H1 (cell line): ENCODE measurements at regions not wholly inside any gene's neighbourhood (a gene's known extent, or its start where the extent isn't known, plus 50 kb on each side); places are given as distances from the start of the nearest gene placed in this dataset.

Source experiments
- CTCF ChIA-PET: fragments of 300-600 bp; sonication (Branson Sonifier 250); formaldehyde crosslinking; loops from one replicate; lab custom pipeline; 2021; ENCODE audit not compliant: partially characterized antibody; lab: Charles Lee
- POLR2A ChIA-PET: fragments of 300-600 bp; sonication (Branson Sonifier 250); formaldehyde crosslinking; loops from one replicate; lab custom pipeline; 2021; ENCODE audit warnings: inconsistent platforms; ENCODE audit not compliant: partially characterized antibody; lab: Charles Lee
- DNase-seq, 2 experiments: peaks; one replicate each; pipeline versions ENCODE4 v3.0.0 to v3.0.0-alpha.2; 2010 to 2022; ENCODE audit warnings: low spot score in 2 of 2, low read depth in 1 of 2, mixed read lengths in 1 of 2
- FAIRE-seq: peaks from 2 replicates; lab custom pipeline; 2011; peaks lifted over from hg19 to GRCh38; lab: Jason Lieb, UNC
- H2AFZ ChIP-seq: 2 replicates; pipeline ENCODE4 v1.8.1; 2012; ENCODE audit warnings: low read length, inconsistent platforms
- H2AK5ac ChIP-seq: 2 replicates; pipeline ENCODE4 v1.6.1; 2013; ENCODE audit warnings: low read depth, low read length
- H2BK120ac ChIP-seq: replicated peaks from 2 replicates; pipeline ENCODE3; 2013; ENCODE audit warnings: low read depth, low read length, inconsistent platforms
- H2BK12ac ChIP-seq: 2 replicates; pipeline ENCODE4 v1.6.1; 2013; ENCODE audit warnings: low read depth, low read length
- H2BK15ac ChIP-seq: 2 replicates; pipeline ENCODE4 v1.6.1; 2013; ENCODE audit warnings: low read length
- H2BK20ac ChIP-seq: 2 replicates; pipeline ENCODE4 v1.6.1; 2013; ENCODE audit warnings: low read length
- H2BK5ac ChIP-seq: 2 replicates; pipeline ENCODE4 v1.6.1; 2013; ENCODE audit warnings: low read depth, low read length
- H3K14ac ChIP-seq: 2 replicates; pipeline ENCODE4 v1.6.1; 2013; ENCODE audit warnings: inconsistent platforms; ENCODE audit not compliant: insufficient read length
- H3K18ac ChIP-seq: 2 replicates; pipeline ENCODE4 v1.6.1; 2013; ENCODE audit warnings: low read length; ENCODE audit errors: extremely low read depth
- H3K23ac ChIP-seq: 2 replicates; pipeline ENCODE4 v1.6.1; 2013; ENCODE audit warnings: inconsistent platforms; ENCODE audit not compliant: insufficient read length
- H3K23me2 ChIP-seq: 2 replicates; pipeline ENCODE4 v1.6.1; 2013; ENCODE audit warnings: low read depth, low read length
- H3K27ac ChIP-seq: 2 replicates; pipeline ENCODE4 v1.6.1; 2011; ENCODE audit warnings: low read depth, low read length, inconsistent platforms
- H3K27me3 ChIP-seq, 4 experiments: replicated peaks in 1 of 4; 1 replicate in 1 of 4; 2 replicates in 3 of 4; pipeline versions ENCODE4 v1.6.1 to v1.8.1; 2011 to 2013; ENCODE audit warnings: low read length in 3 of 4, mild to moderate bottlenecking in 3 of 4, inconsistent platforms in 2 of 4, mixed read lengths in 2 of 4, moderate library complexity in 1 of 4; ENCODE audit not compliant: control insufficient read depth in 3 of 4, insufficient read depth in 3 of 4; ENCODE audit errors: extremely low read depth in 1 of 4
- H3K36me3 ChIP-seq, 4 experiments: 2 replicates each; pipeline versions ENCODE4 v1.6.1 to v1.8.1; 2011 to 2013; ENCODE audit warnings: mild to moderate bottlenecking in 4 of 4, low read length in 3 of 4, moderate library complexity in 2 of 4, control low read depth in 1 of 4, inconsistent platforms in 1 of 4; ENCODE audit not compliant: insufficient read depth in 4 of 4, control insufficient read depth in 2 of 4
- H3K4ac ChIP-seq: replicated peaks from 2 replicates; pipeline ENCODE3; 2013; ENCODE audit warnings: low read length, low read depth, mixed read lengths, inconsistent platforms; ENCODE audit not compliant: insufficient read length
- H3K4me1 ChIP-seq, 4 experiments: replicated peaks in 1 of 4; 1 replicate in 1 of 4; 2 replicates in 3 of 4; pipeline versions ENCODE4 v1.6.1 to v1.8.1; 2011 to 2013; ENCODE audit warnings: low read length in 3 of 4, inconsistent platforms in 2 of 4, mixed read lengths in 1 of 4; ENCODE audit not compliant: insufficient read depth in 4 of 4, control insufficient read depth in 3 of 4
- H3K4me2 ChIP-seq, 2 experiments: 2 replicates each; pipeline versions ENCODE4 v1.6.1 to v1.8.1; 2011 to 2013; ENCODE audit warnings: low read depth in 2 of 2, low read length in 2 of 2, control low read depth in 1 of 2, inconsistent platforms in 1 of 2, mild to moderate bottlenecking in 1 of 2; ENCODE audit not compliant: insufficient read depth in 1 of 2
- H3K4me3 ChIP-seq, 4 experiments: fragments of 200-600, 300-600 bp in 1 of 4; sonication (generic), shearing (Covaris generic), sonication (Bioruptor Twin) in 1 of 4; 2 replicates each; pipeline versions ENCODE4 v1.5.1 to v1.8.1; 2011 to 2016; ENCODE audit warnings: low read length in 4 of 4, low read depth in 3 of 4, control low read depth in 2 of 4, inconsistent platforms in 2 of 4, mild to moderate bottlenecking in 2 of 4, mixed read lengths in 1 of 4, moderate library complexity in 1 of 4; ENCODE audit not compliant: insufficient read depth in 2 of 4; ENCODE audit errors: extremely low read depth in 1 of 4
- H3K56ac ChIP-seq: replicated peaks from 2 replicates; pipeline ENCODE3; 2013; ENCODE audit warnings: low read depth, mild to moderate bottlenecking, mixed read lengths, low read length, inconsistent platforms; ENCODE audit not compliant: insufficient read length
- H3K79me1 ChIP-seq: 2 replicates; pipeline ENCODE4 v1.6.1; 2013; ENCODE audit warnings: low read depth, low read length, control low read depth
- H3K79me2 ChIP-seq, 2 experiments: 2 replicates each; pipeline versions ENCODE4 v1.6.1 to v1.8.1; 2012 to 2013; ENCODE audit warnings: low read length in 2 of 2, mild to moderate bottlenecking in 2 of 2, inconsistent platforms in 1 of 2; ENCODE audit not compliant: insufficient read depth in 2 of 2, control insufficient read depth in 1 of 2
- H3K9ac ChIP-seq, 4 experiments: replicated peaks in 1 of 4; 1 replicate in 1 of 4; 2 replicates in 3 of 4; pipeline versions ENCODE4 v1.6.1 to v1.8.1; 2011 to 2013; ENCODE audit warnings: low read depth in 3 of 4, low read length in 3 of 4, control low read depth in 2 of 4, mild to moderate bottlenecking in 2 of 4, moderate library complexity in 2 of 4, inconsistent platforms in 1 of 4; ENCODE audit errors: extremely low read depth in 1 of 4
- H3K9me3 ChIP-seq, 2 experiments: 2 replicates each; pipeline versions ENCODE4 v1.6.1 to v1.8.1; 2012 to 2013; ENCODE audit warnings: mild to moderate bottlenecking in 2 of 2, moderate library complexity in 2 of 2, control low read depth in 1 of 2, inconsistent platforms in 1 of 2, low read depth in 1 of 2, low read length in 1 of 2, mixed read lengths in 1 of 2; ENCODE audit not compliant: insufficient read depth in 2 of 2
- H4K20me1 ChIP-seq, 2 experiments: replicated peaks in 1 of 2; 2 replicates each; pipeline versions ENCODE3 to v1.8.1; 2011 to 2013; ENCODE audit warnings: inconsistent platforms in 2 of 2, low read length in 2 of 2, mild to moderate bottlenecking in 1 of 2; ENCODE audit not compliant: insufficient read depth in 2 of 2, control insufficient read depth in 1 of 2
- H4K5ac ChIP-seq: 2 replicates; pipeline ENCODE4 v1.6.1; 2013; ENCODE audit warnings: low read length, low read depth, mixed read lengths, inconsistent platforms; ENCODE audit not compliant: insufficient read length
- H4K8ac ChIP-seq: 2 replicates; pipeline ENCODE4 v1.8.0; 2013; ENCODE audit warnings: mild to moderate bottlenecking, moderate library complexity, low read length, inconsistent platforms; ENCODE audit not compliant: insufficient read depth; ENCODE audit errors: extremely low read depth
- H4K91ac ChIP-seq: replicated peaks from 2 replicates; pipeline ENCODE3; 2013; ENCODE audit warnings: low read length, mixed read lengths, inconsistent platforms; ENCODE audit not compliant: insufficient read length
- PHF8 ChIP-seq: fragments of 200-600 bp; sonication (generic); conservative IDR thresholded peaks from 2 replicates; pipeline ENCODE4 v1.7.1; 2012; ENCODE audit warnings: low read depth, mild to moderate bottlenecking, inconsistent platforms, low read length, moderate library complexity
- WGBS, 2 experiments: shearing (Covaris generic) in 1 of 2; methylation state at CpG; one replicate each; pipeline versions ENCODE4 v1.1.6 to v1.1.7; 2013 to 2015; ENCODE audit warnings: low lambda C conversion rate in 2 of 2, mixed read lengths in 2 of 2, inconsistent platforms in 1 of 2, low coverage in 1 of 2, missing lambda C conversion rate in 1 of 2; ENCODE audit not compliant: insufficient replicate concordance in 2 of 2, insufficient coverage in 1 of 2, insufficient read length in 1 of 2; ENCODE audit errors: extremely low coverage in 1 of 2, missing lambda C conversion rate in 1 of 2; 5-methylcytosine and 5-hydroxymethylcytosine counted together

DNA sequence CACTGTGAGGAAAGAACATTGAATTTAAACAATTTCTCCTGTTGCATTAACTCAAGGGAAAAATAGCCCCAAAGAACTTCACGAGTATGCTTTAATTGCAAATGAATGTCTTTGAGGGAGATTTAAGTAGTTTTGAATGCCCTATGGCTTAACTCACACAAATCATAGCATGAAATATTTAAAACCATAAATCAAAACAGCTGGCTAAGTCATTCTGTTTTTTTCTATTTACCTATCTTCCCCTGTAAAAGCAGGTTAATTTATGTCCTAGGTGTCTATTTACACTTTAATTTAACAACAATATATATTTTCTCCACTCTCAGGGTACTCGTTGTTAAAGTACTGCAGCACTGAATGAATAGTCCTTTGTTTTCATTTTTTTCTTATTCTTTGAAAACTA is 118.8 kb upstream of the PIEZO2 start:
- no peak overlapping the region for H3K56ac ChIP-seq
- H2BK15ac ChIP-seq: no peak overlapping the region
- no peaks in the 10 kb centered on the region for H3K79me1 ChIP-seq
- no peaks in the 10 kb centered on the region; a peak in 1 of 7 replicates for H3K27me3 ChIP-seq
- no peaks in the 10 kb centered on the region for H3K4me1 ChIP-seq
- H4K91ac ChIP-seq: no peak overlapping the region
- no peak overlapping the region for H3K23ac ChIP-seq
- H2BK12ac ChIP-seq: no peak overlapping the region
- H4K8ac ChIP-seq: no peak overlapping the region
- H3K4ac ChIP-seq: no peak overlapping the region
- H2BK120ac ChIP-seq: no peak overlapping the region
- POLR2A ChIA-PET: no interaction called here
- H2BK20ac ChIP-seq: no peak overlapping the region
- WGBS, 2 experiments: 70% methylated on average over 2 of the region's 2 CpGs; no CpG with 5 or more reads in 1 of the 2 experiments
- TF ChIP-seq PHF8: no peak
- DNase-seq (no peak), FAIRE-seq (no peak)
- no peak overlapping the region for H3K9ac ChIP-seq
- no peak overlapping the region for H3K18ac ChIP-seq
- H3K4me2 ChIP-seq: no peak overlapping the region
- no peak overlapping the region for H3K27ac ChIP-seq
- peaks cover 0 to 7% of the 10 kb centered on the region in 2 experiments; a peak in 2 of 4 replicates for H3K9me3 ChIP-seq
- H2AK5ac ChIP-seq: no peak overlapping the region
- no peaks in the 10 kb centered on the region for H3K36me3 ChIP-seq
- H2BK5ac ChIP-seq: no peak overlapping the region
- no peaks in the 10 kb centered on the region for H3K23me2 ChIP-seq
- H3K14ac ChIP-seq: no peak overlapping the region
- CTCF ChIA-PET: no interaction called here
- H3K4me3 ChIP-seq: no peak overlapping the region
- no peaks in the 10 kb centered on the region for H4K20me1 ChIP-seq
- H4K5ac ChIP-seq: no peak overlapping the region
- H3K79me2 ChIP-seq: no peaks in the 10 kb centered on the region
- no peak overlapping the region for H2AFZ ChIP-seq
